ENCODE measurements at regions not wholly inside any gene's neighbourhood (a gene's known extent, or its start where the extent isn't known, plus 50 kb on each side); places are given as distances from the start of the nearest gene placed in this dataset.

GRCh38 chr14:54126947-54127346, 170.3 kb upstream of the BMP4 start:
- in situ Hi-C loops (cut with HindIII; ENCODE audit: low sequenced_read_pairs): no loop called here

DNA sequence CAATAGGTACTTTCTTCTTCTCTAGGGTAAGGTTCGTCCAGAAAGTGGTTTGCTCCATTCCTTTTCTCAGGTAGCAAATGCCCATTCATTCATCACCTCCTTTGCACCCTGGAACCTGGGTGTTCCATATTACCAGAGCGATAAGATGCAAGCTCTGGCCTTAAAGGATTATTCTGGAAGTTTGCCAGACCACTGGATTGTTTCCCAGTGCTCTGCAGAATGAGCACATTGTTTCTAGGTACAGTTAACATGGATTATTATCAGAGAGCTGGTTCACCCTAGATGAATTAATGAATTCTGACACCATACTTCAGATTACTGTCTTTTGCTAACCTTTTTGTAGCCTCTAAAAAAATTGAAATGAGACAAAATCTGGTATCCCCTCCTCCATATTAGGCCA, 170.9 kb upstream of the BMP4 start:
- in situ Hi-C loops (cut with HindIII; ENCODE audit: low sequenced_read_pairs): no loop called here

GRCh38 chr14:54129850-54130640, 173.4 kb upstream of the BMP4 start:
- in situ Hi-C loops (cut with HindIII; ENCODE audit: low sequenced_read_pairs): no loop called here

- in situ Hi-C loops (cut with HindIII; ENCODE audit: low sequenced_read_pairs): no loop called here
These were observed 175.9 kb upstream of the BMP4 start for GRCh38 chr14:54132496-54132895.

DNA sequence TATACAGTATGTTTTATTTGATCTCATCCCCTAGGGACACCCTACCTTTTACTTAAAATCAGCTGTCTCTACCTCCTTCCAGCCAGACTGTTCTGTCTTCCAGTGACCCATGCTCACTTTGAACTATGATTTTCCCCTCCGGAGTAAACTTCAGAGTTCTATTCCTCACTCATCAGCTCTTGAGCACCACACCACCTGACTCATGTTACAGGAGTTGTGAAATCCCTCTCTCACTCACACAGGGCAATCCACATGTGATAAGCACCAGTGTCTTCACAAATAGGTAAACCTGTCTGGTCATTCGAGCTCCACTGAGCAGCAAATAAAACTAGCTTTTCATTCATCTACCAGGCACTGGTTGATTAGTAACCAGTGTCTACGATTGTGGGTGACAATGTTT, 177.3 kb upstream of the BMP4 start:
- in situ Hi-C loops (cut with HindIII; ENCODE audit: low sequenced_read_pairs): no loop called here

DNA sequence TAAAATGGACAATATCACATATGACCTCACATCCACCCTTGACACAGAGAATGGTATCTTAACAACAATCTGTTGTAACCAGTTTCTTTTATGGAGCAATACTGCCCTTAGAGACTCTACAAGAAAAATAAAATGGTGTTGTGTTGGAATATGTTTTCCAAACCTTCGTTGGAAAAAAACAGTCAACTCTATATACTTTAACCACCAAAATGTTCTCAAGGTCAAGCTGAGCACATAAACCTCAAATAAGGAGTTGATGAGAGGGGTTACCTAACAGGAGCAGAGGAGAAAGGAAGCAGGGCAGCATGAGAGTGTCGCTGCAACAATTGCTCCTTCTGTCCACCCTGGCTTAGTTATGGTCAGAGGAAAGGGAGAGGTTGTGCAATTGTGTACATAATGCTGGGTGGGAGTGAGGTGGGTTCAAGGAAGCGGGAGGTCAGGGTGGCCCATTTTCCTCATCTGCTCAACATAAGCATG, 179.2 kb upstream of the BMP4 start:
- in situ Hi-C loops (cut with HindIII; ENCODE audit: low sequenced_read_pairs): no loop called here

DNA sequence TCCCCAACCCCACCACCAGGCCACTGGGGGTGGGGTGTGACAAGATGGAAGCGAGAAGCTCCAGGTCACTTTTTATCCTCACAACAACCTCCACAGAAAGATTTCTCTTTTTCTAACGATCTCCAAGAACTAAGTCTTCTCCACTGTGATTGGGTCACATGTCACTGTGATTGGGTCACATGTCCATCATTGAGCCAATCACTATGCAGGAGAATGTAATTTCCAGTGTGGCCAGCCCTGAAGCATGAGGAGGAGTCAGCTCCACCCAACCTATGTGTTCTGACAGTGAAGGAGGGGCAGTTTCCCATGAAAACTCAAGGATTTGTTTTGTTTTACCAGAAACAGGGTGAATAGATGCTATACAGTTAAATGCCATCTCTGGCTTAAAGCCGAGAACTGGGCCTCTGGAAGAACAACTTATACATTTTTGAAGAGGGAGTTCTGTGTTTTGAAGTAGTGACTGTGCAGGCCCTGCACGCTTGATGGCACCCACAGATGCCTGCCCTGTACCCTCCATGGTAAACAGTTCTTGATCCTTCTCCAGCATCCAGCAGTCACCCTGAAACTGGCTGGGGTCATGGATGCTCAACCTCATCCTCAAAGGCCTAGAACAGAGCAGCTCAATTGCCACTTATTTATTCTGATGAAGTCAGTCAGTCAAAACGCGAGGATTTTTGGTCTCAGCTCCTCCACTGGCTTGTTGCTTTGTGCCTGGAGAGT, 180.4 kb upstream of the BMP4 start:
- in situ Hi-C loops (cut with HindIII; ENCODE audit: low sequenced_read_pairs): no loop called here

GRCh38 chr14:54137614-54137961, 181.0 kb upstream of the BMP4 start:
- in situ Hi-C loops (cut with HindIII; ENCODE audit: low sequenced_read_pairs): no loop called here

DNA sequence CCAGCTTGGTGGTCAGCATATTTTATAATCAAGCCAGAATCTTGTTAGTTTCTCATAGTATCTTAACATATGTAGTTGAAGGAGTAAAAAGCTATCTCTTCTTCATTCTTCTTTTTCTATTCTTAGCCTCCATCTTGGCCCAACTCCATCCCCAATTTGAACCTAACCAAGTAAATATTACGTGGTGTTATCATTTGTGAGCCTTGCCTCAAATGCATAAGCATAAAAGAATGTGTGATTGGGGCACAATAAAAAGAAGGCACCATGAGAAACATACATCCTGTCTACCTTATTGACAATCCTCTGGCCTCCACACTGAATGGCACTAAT, 181.4 kb upstream of the BMP4 start:
- in situ Hi-C loops (cut with HindIII; ENCODE audit: low sequenced_read_pairs): no loop called here

DNA sequence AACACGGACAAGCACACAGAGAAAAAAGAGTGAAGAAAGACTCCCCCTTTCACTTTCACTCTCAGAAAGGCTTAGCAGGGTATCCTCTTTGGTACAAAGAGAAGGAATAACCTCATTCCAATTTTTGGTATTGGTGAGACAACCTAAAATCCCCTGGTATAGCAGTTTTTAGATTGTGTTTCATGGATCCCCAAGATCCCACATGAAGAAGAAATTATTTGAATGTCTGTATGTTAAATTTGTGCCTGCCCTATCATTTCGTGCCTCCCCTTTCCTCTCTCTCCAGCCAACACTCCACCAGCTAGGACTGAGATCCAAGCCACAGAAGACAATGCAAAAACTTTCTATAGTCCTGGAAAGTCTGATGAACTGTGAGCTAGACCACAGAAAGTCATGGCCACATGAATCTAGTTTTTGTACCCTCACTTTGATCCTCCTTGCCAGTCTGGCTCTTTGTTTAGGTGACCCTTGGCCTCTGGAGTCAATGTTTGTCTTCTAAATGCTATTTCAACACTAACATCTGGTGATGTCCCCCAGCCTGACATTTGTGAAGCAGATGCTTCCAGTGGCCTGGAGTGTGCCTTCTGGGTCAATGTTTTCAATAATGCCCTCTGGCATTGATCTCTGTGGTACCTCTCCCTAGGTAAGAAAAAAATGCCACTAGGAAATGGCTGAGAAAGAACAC, 181.9 kb upstream of the BMP4 start:
- in situ Hi-C loops (cut with HindIII; ENCODE audit: low sequenced_read_pairs): no loop called here

DNA sequence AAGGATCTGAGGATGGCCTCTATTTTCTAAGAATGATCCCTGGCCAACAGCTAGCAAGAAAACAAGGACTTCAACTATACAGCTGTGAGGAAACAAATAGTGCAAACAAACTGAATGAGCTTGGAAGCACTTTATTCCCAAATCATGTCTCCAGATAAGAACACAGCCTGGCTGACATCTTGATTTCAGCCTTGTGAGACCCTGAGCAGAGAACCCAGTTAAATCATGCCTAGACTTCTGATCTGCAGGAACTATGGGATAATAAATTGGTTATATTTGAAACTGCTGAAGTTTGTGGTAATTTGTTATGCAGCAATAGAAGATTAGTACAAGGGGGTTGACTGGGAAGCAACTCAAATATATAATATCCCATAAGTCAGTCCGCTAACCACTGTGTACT, 183.9 kb upstream of the BMP4 start:
- in situ Hi-C loops (cut with HindIII; ENCODE audit: low sequenced_read_pairs): no loop called here

GRCh38 chr14:54146601-54147000, 190.0 kb upstream of the BMP4 start:
- in situ Hi-C loops (cut with HindIII; ENCODE audit: low sequenced_read_pairs): no loop called here

DNA sequence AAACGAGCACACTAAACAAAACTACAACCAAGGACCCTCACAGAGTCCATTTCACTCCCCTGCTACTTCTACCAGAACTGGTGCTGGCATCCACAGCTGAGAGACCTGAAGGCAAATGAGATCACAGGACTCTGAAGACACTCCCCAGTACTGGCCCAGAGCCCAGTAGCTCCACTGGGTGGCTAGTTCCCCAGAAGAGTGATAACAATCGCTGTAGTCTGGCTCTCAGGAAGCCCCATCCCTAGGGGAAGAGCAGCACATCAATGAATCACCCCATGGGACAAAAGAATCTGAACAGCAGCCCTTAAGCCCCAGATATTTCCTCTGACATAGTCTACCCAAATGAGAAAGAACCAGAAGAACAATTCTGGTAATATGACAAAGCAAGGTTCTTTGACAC, 190.7 kb upstream of the BMP4 start:
- in situ Hi-C loops (cut with HindIII; ENCODE audit: low sequenced_read_pairs): no loop called here

GRCh38 chr14:54147758-54148157, 191.1 kb upstream of the BMP4 start:
- in situ Hi-C loops (cut with HindIII; ENCODE audit: low sequenced_read_pairs): no loop called here

DNA sequence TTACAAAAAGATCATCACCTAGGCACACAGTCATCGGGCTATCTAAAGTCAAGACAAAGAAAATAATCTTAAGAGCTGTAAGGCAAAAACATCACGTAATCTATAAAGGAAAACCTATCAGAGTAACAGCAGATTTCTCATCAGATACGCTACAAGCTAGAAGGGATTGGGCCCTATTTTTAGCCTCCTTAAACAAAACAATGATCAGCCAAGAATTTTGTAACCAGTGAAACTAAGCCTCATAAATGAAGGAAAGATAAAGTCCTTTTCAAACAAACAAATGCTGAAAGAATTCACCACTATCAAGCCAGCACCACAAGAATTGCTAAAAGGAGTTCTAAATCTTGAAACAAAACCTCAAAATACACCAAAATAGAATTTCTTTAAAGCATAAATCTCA, 191.6 kb upstream of the BMP4 start:
- in situ Hi-C loops (cut with HindIII; ENCODE audit: low sequenced_read_pairs): no loop called here

DNA sequence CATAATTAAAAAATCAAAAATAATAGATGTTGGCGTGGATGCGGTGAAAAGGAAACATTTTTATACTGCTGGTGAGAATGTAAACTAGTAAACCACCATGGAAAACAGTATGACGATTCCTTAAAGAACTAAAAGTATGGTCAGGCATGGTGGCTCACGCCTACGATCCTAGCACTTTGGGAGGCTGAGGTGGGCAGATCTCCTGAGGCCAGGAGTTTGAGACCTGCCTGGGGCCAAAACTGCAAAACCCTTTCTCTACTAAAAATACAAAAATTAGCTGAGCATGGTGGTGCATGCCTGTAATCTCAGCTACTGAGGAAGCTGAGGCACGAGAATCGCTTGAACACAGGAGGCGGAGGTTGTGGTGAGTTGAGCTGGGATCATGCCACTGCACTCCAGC, 195.7 kb upstream of the BMP4 start:
- in situ Hi-C loops (cut with HindIII; ENCODE audit: low sequenced_read_pairs): no loop called here

- in situ Hi-C loops (cut with HindIII; ENCODE audit: low sequenced_read_pairs): no loop called here
These were observed 209.7 kb upstream of the BMP4 start for GRCh38 chr14:54166049-54166950.

- in situ Hi-C loops (cut with HindIII; ENCODE audit: low sequenced_read_pairs): no loop called here
These were observed 211.9 kb upstream of the BMP4 start for GRCh38 chr14:54168489-54168888.

DNA sequence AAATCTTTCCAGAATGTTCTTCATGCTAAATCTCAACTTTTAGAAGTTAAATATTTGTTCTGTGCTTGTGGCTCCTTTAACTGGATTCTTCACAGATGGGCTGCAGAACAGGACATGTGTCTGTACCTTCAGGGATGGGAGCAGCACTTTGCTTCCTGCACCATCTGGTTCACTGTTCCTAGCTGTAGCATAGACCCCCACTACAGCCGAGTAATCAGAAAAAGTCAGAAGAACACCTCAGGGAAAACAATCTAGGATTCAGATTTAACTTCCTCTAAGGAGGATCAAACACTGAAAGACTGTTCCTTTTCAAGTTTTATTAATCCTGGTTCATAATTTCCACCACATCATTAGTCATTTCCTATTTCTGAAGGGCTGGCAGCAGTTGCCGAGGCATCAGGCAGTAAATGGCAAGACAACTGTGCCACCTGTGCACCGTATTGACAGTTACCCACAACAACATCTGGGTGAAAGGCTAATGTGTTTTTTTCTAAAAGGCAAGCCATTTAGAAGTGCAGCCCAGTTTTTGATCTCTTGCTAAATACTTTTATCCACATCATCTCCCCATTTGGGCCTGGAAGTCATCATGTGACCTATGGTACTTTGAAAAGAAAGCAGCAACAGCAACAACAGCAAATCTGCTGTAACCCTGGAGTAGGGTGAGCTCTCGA, 212.8 kb upstream of the BMP4 start:
- in situ Hi-C loops (cut with HindIII; ENCODE audit: low sequenced_read_pairs): no loop called here

DNA sequence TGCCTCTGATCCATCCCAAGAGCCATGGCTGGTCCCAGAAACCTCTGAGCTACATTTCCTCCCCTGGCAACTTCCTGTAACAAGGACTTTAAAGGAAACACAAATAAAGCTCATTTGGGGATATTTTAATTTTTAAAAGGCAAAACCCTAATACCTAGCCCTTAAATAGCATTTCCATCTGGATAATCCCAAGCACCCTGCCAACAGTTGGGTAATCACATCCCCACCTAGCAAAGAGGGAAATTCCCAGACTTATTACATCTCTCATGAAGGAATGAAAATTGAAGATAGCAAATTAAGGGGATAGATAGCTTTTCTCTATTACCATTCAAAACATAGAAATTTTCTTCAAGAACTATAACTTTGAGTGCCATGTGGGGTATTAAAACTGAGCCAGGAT, 213.7 kb upstream of the BMP4 start:
- in situ Hi-C loops (cut with HindIII; ENCODE audit: low sequenced_read_pairs): no loop called here

DNA sequence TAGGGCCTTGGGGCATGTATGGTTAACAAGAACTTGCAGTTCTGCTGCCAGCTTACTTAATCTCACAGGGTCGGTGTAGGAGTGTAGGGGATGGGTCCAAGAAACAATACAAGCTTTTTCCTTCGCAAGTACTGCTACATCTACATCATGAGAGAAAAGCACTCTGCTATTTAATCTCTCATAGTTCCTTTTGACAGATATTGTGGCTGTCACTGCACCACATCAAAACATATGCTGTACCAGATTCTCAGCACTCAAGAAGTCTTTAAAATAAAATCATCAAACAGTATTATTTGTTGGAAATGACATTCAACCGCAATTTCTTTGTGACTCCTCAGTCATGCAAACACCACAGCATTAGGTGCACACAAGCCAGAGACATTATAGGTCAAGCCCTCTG, 215.5 kb upstream of the BMP4 start:
- in situ Hi-C loops (cut with HindIII; ENCODE audit: low sequenced_read_pairs): no loop called here
